ENCODE measurements at regions not wholly inside any gene's neighbourhood (a gene's known extent, or its start where the extent isn't known, plus 50 kb on each side); places are given as distances from the start of the nearest gene placed in this dataset.

DNA sequence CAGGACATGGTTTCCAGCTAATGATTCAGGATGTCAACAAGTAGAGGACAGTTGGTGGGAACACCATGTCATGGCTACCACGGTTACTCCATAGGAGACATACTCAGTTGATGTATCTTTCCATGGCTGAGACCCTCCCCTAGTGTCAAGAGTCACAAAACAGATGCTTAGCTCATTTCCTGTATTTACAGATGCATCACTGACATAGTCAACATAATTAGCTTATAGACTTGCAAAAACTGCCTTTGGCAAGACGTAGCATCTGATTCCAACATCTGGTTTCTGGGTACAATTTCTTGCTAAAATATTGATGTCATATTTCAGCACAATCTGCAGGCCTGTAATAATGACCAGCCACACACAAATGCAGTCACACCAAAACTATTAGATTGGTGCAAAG, 550.3 kb downstream of the FAM181B start:
- TF ChIP-seq CTCF (conservative IDR thresholded peaks at IDR 0.05 in 1 of 2, IDR thresholded peaks at IDR 0.05 in 1 of 2; ENCODE audit: extremely low read depth in 1 of 2, insufficient read depth in 1 of 2, low read depth in 1 of 2, low read length in 2 of 2) (no peak), EZH2 (IDR thresholded peaks at IDR 0.05; ENCODE audit: borderline replicate concordance, low read length) (no peak)

Data from mammary epithelial cell (primary cell).